NCI-H1436 (cell line): ENCODE measurements at regions not wholly inside any gene's neighbourhood (a gene's known extent, or its start where the extent isn't known, plus 50 kb on each side); places are given as distances from the start of the nearest gene placed in this dataset.
"Not testable (repeated sequence)": the region's sequence is repeated elsewhere in the genome, so short reads cannot be mapped to it uniquely, and the experiment has no call there.

Experiments used
- DNase-seq: peaks from one replicate; lab custom pipeline; 2025; lab: John Stamatoyannopoulos, UW

DNA sequence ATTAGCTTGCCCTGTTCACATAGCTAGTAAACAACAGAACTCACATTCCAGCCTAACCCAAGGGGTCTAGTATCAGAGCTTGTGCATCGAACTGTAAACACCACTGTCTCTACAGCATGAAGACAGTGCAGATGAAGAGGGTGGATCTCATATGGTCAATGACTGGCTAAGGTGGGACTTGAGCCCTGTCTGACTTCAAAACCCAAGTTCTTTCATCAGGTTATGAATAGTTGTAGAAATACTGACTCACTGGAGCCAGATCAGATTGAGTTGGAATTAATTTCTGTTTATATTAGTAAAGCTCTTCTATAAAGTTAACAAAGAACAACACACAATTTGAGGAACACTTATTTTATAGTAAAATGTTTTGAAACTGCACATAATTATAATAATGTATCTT, 161.7 kb upstream of the ARHGAP20 start:
- no peak for DNase-seq

DNA sequence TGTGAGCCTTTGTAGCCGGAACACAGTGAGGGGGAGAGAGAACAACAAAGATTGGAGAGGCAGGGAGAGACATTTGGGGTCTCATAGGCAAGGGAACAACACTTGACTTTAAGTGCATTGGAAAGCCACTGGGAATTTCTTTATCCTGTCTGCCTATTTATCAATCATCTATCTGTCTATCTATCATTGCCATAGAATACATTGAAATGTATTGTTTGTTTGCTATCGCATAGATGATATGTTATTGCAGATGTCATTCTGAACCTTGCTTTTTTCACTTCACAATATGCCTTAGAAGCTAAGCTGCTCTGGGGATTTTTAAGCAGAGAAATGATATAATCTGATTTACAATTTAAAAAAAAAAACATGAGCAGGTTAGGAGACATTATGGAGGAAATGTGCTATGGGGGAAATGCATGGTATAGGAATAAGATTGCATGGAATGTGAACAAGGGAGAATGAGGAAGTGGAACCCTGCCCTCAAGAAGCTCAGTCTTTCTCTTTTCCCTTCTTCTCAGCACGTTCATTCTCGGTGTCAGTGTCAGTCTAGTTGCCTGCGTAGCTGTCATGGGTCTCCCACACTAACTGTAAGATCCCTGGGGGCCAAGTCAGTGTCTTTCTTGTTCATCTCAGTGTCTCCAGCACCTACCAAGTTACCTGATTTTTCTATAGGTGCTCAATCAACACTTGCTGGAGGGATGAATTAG, 158.7 kb upstream of the ARHGAP20 start:
- no peak for DNase-seq

GRCh38 chr11:110867951-110868350, 155.7 kb upstream of the ARHGAP20 start:
- DNase-seq: no peak

DNA sequence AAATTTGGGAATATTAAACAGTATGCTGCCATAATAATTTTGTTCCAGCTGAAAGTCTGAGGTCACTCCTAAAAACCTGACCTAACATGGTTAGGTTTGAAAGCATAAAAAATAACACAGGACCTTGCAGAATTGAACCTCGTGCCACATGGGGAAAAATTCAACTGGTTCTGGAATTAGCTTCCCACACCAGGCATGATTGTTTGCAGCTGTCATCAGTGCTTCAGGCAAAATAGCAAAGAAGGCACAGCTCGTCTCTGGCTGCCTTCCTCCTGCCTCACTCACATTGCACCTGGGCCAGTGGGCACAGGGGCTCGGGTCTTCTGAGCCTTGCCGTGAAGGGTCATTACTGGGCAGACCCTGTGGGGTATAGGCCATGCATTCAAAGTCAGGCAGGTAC, 153.8 kb upstream of the ARHGAP20 start:
- DNase-seq: no peak

DNA sequence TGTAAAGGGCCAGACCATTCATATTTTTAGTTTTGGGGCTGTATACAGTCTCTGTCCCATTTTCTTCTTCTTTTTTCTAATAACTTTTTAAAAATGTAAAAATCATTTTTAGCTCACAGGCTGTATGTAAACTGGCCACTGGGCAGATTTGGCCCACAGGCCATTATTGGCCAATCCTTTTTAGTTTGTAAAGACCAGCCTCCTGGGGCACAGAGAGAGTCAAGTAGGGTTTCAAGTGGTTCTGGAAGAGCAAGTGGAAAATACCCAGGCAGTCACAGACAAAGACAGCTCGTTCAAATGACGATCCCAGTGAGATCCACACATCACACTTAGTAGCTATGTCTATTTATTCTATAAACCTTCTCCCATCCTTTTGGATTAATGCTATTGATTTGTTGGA, 150.2 kb upstream of the ARHGAP20 start:
- no peak for DNase-seq

GRCh38 chr11:110860461-110860860, 148.2 kb upstream of the ARHGAP20 start:
- no peak for DNase-seq

- no peak for DNase-seq
Observed at GRCh38 chr11:110859998-110860397, 147.8 kb upstream of the ARHGAP20 start.

DNA sequence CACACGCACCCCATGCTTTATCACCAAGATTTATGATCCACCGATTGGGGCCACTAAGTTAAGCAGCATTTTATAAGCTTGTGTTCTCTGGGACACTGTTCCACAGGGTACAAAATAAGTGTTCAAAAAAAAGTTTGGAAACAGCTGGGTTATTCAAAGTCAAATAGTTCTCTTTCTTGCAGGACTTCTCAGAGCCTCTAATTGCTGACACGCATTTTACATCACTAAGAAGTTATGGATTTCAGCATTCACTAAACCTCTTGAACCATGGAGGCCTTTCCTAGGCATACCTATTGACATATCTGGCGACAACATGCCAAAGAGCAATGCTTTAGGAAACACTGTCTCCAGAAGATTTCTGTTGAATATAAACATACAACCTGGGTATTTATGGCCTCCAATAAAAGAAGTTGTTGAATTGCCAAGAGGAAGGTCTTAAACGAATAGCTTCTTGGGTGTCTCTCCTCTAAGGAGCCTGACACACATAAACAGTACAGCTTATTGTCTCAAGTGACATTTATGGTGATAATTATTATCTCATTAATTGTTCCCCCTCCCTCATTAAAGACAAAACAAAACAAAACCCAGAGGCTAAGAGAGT, 147.1 kb upstream of the ARHGAP20 start:
- DNase-seq: no peak

- DNase-seq: no peak
Observed at GRCh38 chr11:110858547-110858921, 146.3 kb upstream of the ARHGAP20 start.

DNA sequence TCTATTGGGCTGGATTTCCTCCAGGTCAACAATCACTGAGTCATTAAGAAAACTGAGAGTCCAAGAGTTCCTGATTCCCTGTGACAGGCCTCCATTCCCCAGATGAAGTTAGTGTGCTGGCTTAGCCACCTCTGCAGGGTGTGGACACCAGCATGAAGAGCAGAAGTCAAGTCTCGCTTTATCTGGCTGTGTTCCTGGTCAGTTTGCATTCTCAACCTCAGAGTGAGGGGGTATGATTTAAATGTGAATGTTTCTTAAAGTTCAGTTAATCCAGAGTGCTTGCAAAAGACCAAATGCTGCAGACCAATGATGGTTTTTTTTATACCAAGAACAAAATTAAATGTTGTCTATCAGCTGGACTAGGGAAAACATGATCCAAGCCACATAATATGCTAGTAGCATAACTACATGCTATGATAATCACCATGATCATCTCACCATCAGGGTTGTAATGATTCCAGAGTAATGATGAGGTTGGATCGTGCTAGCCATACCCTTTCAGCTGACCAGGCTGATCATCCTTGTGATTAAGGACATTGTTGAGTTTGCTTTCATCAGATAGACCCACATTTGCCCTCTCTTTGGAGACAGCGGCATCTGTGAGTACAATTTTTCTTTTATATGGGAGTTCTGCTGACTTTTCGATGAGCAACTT, 145.8 kb upstream of the ARHGAP20 start:
- DNase-seq: no peak

DNA sequence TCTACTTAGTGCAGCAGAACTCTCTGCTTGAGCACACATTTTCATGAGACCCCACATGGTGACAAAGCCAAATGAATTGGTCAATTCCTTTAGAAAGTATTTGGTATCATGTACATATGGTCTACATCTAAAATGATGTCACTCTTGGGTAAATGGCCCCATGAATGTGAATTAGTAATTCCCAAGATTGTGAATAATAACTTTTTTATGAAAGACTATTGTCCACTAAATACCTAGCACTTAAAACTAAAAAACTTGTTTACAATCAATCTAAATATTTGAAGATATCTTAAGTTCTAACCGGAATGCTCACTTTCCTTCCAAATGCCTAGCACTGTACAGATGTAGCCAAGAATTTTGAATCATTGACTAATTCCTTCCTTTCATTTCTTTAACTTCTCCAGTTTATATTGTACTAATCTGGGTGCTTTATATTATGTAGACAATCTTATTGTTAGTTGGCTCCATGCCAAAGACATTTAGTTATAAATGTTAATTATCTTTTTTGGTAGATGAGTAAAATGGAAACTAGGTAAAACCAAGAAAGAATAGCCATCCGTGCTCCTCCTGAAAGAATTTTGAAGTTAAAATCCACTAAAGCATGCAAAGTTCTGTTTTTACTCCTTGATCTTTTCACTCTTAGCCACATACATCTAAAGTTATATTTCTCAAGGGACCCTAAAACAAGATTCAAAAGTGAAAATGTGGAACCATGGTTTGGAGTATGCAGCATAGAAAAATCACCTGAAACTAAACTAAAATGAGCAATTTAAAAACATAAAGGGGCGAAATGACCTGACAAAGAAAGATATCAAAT, 145.0 kb upstream of the ARHGAP20 start:
- DNase-seq: no peak

GRCh38 chr11:110856340-110856739, 144.1 kb upstream of the ARHGAP20 start:
- no peak for DNase-seq

GRCh38 chr11:110855191-110855590, 143.0 kb upstream of the ARHGAP20 start:
- DNase-seq: no peak

GRCh38 chr11:110852921-110853490, 140.8 kb upstream of the ARHGAP20 start:
- no peak for DNase-seq

GRCh38 chr11:110850846-110851245, 138.6 kb upstream of the ARHGAP20 start:
- DNase-seq: no peak

GRCh38 chr11:110843053-110843452, 130.8 kb upstream of the ARHGAP20 start:
- not testable (repeated sequence) for DNase-seq

DNA sequence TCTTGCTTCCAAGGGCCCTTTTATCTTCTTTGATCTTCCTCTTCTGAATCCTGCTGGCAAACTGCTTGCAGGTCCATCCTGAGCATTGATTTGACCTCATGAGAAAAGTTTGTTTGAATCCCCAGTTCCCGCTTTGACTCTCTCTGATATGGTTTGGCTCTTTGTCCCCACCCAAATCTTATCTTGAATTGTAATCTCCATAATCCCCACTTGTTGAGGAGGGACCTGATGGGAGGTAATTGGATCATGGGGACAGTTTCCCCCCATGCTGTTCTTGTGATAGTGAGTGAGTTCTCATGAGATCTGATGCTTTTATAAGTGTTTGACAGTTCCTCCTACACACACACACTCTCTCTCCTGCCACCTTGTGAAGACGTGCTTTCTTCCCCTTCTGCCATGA, 126.6 kb upstream of the ARHGAP20 start:
- no peak for DNase-seq

DNA sequence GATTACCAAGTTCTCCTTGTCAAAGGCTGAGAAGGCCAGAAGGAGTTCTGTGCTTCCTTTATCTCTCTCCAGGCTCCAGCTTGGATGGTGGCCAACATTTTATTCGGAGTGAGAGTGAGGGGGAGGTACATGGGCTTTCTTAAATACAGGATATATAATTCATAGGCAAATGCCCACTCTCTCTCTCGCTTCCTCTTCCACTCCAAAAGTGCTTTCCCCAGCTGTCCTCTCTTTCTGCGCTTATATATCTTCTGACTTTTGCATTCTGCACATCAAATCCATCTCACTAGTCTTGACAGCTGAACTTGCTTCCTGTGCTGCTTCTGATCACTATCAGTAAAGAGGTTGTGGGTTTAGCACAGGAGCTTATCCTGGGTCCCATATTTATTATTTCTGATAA, 125.4 kb upstream of the ARHGAP20 start:
- no peak for DNase-seq

GRCh38 chr11:110835106-110835505, 122.9 kb upstream of the ARHGAP20 start:
- no peak for DNase-seq

- DNase-seq: no peak
Observed at GRCh38 chr11:110833033-110833484, 120.8 kb upstream of the ARHGAP20 start.

GRCh38 chr11:110832539-110832938, 120.3 kb upstream of the ARHGAP20 start:
- no peak for DNase-seq

- DNase-seq: no peak
Observed at GRCh38 chr11:110832080-110832479, 119.8 kb upstream of the ARHGAP20 start.
